HepG2 (cell line): ENCODE measurements at regions not wholly inside any gene's neighbourhood (a gene's known extent, or its start where the extent isn't known, plus 50 kb on each side); places are given as distances from the start of the nearest gene placed in this dataset.

ENCODE experiments used
- ATAC-seq: fragments of 200-7000 bp; cut with Tn5 transposase; 3 replicates; pipeline ENCODE4 v1.9.1; 2020; ENCODE audit warnings: mild to moderate bottlenecking, moderate library complexity
- BruUV-seq: library from RNA; stranded (reverse); fragments of 400-500 nt; replicated peaks from 2 replicates; lab custom pipeline; 2021; lab: Mats Ljungman, UMichigan
- CTCF ChIA-PET: fragments of 300-600 bp; formaldehyde crosslinking; extraction: SDS; loops from one replicate; lab custom pipeline; 2021; ENCODE audit warnings: low total read pairs, inconsistent platforms, low intra/inter-chr PET ratio; lab: Yijun Ruan, JAX
- POLR2A ChIA-PET: fragments of 350-600 bp; sonication (Branson Sonifier 250); formaldehyde crosslinking; loops from one replicate; lab custom pipeline; 2020; ENCODE audit warnings: antibody characterized with exemption, inconsistent platforms; lab: Yijun Ruan, JAX
- DNase-seq: peaks from one replicate; pipeline ENCODE4 v3.0.0-alpha.2; 2015; ENCODE audit warnings: low spot score
- FAIRE-seq: peaks from 3 replicates; lab custom pipeline; 2011; peaks lifted over from hg19 to GRCh38; lab: Jason Lieb, UNC
- H2AFZ ChIP-seq: one replicate; pipeline ENCODE4 v1.6.1; 2011; ENCODE audit warnings: low read length, inconsistent platforms
- H3K27ac ChIP-seq: fragments of 300-600 bp; 3 replicates; pipeline ENCODE4 v1.8.0; 2011; ENCODE audit warnings: mixed run types, mild to moderate bottlenecking, mixed read lengths, low read length, inconsistent platforms; ENCODE audit not compliant: insufficient read depth; ENCODE audit errors: extremely low read length
- H3K27me3 ChIP-seq, 2 experiments: fragments of 200-600 bp in 1 of 2; 2 replicates in 1 of 2; 3 replicates in 1 of 2; pipeline versions ENCODE4 v1.6.0 to v1.8.0; 2011; ENCODE audit warnings: low read length in 2 of 2, mild to moderate bottlenecking in 2 of 2, moderate library complexity in 2 of 2, inconsistent platforms in 1 of 2; ENCODE audit not compliant: insufficient read depth in 2 of 2, control insufficient read depth in 1 of 2
- H3K36me3 ChIP-seq, 2 experiments: fragments of 200-600 bp in 1 of 2; replicated peaks in 1 of 2; 2 replicates in 1 of 2; 3 replicates in 1 of 2; pipeline versions ENCODE4 v1.5.1 to v1.8.0; 2011; ENCODE audit warnings: low read length in 2 of 2, inconsistent platforms in 1 of 2; ENCODE audit not compliant: insufficient read depth in 2 of 2, control insufficient read depth in 1 of 2
- H3K4me1 ChIP-seq: 2 replicates; pipeline ENCODE4 v1.5.1; 2012; ENCODE audit warnings: low read length, inconsistent platforms; ENCODE audit not compliant: insufficient read depth
- H3K4me2 ChIP-seq: 2 replicates; pipeline ENCODE4 v1.6.0; 2011; ENCODE audit warnings: low read depth, low read length, inconsistent platforms
- H3K4me3 ChIP-seq, 3 experiments: fragments of 200-600 bp in 1 of 3; sonication (generic), shearing (Covaris generic) in 1 of 3; replicated peaks in 1 of 3; 2 replicates each; pipeline ENCODE4 v1.5.1; 2011 to 2016; ENCODE audit warnings: low read length in 3 of 3, inconsistent platforms in 2 of 3, low read depth in 2 of 3, mild to moderate bottlenecking in 2 of 3, control low read depth in 1 of 3, mixed read lengths in 1 of 3; ENCODE audit not compliant: insufficient read depth in 1 of 3
- H3K79me2 ChIP-seq: one replicate; pipeline ENCODE4 v1.6.1; 2011; ENCODE audit warnings: low read length, inconsistent platforms; ENCODE audit not compliant: insufficient read depth
- H3K9ac ChIP-seq: 2 replicates; pipeline ENCODE4 v1.6.0; 2011; ENCODE audit warnings: mild to moderate bottlenecking, low read depth, low read length, inconsistent platforms; ENCODE audit not compliant: insufficient read depth
- H3K9me3 ChIP-seq: 2 replicates; pipeline ENCODE4 v1.5.1; 2012; ENCODE audit warnings: mild to moderate bottlenecking, low read length
- H4K20me1 ChIP-seq: 2 replicates; pipeline ENCODE4 v1.6.0; 2011; ENCODE audit warnings: inconsistent platforms, mild to moderate bottlenecking, low read length, moderate library complexity; ENCODE audit not compliant: insufficient read depth
- CREB1 ChIP-seq, 2 experiments: fragments of 450-650 bp in 1 of 2; IDR thresholded peaks; 2 replicates each; pipeline ENCODE4 v1.6.1; 2016 to 2017; ENCODE audit warnings: control low read depth in 1 of 2, mild to moderate bottlenecking in 1 of 2, missing compliant biosample characterization in 1 of 2, missing genetic modification characterization in 1 of 2
- REL ChIP-seq: sonication (generic); formaldehyde crosslinking; conservative IDR thresholded peaks from 2 replicates; pipeline ENCODE4 v1.8.0; 2022; ENCODE audit warnings: mild to moderate bottlenecking, missing genetic modification reagents, moderate library complexity
- SMC3 ChIP-seq: IDR thresholded peaks from 2 replicates; pipeline ENCODE4 v1.6.1; 2011; ENCODE audit warnings: low read length, improper control_type of control experiment
- STAG1 ChIP-seq: sonication (generic); formaldehyde crosslinking; IDR thresholded peaks from 2 replicates; pipeline ENCODE4 v1.4.0; 2020; ENCODE audit warnings: missing genetic modification reagents
- TEAD2 ChIP-seq: sonication (generic); formaldehyde crosslinking; IDR thresholded peaks from 2 replicates; pipeline ENCODE4 v1.9.0; 2021; ENCODE audit warnings: missing genetic modification reagents
- ZFP82 ChIP-seq: sonication (generic); formaldehyde crosslinking; IDR thresholded peaks from 2 replicates; pipeline ENCODE4 v1.5.1; 2020; ENCODE audit warnings: mild to moderate bottlenecking, missing genetic modification reagents, borderline replicate concordance
- ZNF337 ChIP-seq: sonication (generic); formaldehyde crosslinking; IDR thresholded peaks from 2 replicates; pipeline ENCODE4 v1.5.1; 2020; ENCODE audit warnings: missing genetic modification reagents, low read depth, mild to moderate bottlenecking, borderline replicate concordance
- ZNF430 ChIP-seq: sonication (generic); formaldehyde crosslinking; IDR thresholded peaks from 2 replicates; pipeline ENCODE4 v1.9.0; 2021; ENCODE audit warnings: mild to moderate bottlenecking, missing genetic modification reagents
- ZNF546 ChIP-seq: sonication (generic); formaldehyde crosslinking; conservative IDR thresholded peaks from 2 replicates; pipeline ENCODE4 v1.8.1; 2023; ENCODE audit warnings: mild to moderate bottlenecking, missing genetic modification reagents
- ZNF780A ChIP-seq: sonication (generic); formaldehyde crosslinking; IDR thresholded peaks from 2 replicates; pipeline ENCODE4 v1.8.0; 2022; ENCODE audit warnings: mild to moderate bottlenecking, missing genetic modification reagents, moderate library complexity
- ZSCAN29 ChIP-seq: sonication (generic); formaldehyde crosslinking; conservative IDR thresholded peaks from 2 replicates; pipeline ENCODE4 v1.4.0; 2020; ENCODE audit warnings: mild to moderate bottlenecking, missing genetic modification reagents
- WGBS: methylation state at CpG from one replicate; pipeline ENCODE4 v1.1.6; 2017; ENCODE audit warnings: low lambda C conversion rate; 5-methylcytosine and 5-hydroxymethylcytosine counted together
- in situ Hi-C: cut with HindIII; loops from 2 replicates; pipeline ENCODE4 v1.10.0; 2017; ENCODE audit warnings: low pct_unique_long_range_greater_than_20kb; ENCODE audit not compliant: extremely low pct_ligation_motif_present
- intact Hi-C: fragments of 100-400 bp; cut with micrococcal nuclease; formaldehyde crosslinking; loops from one replicate; pipeline ENCODE4 v1.10.0; 2022; ENCODE audit not compliant: unreplicated experiment
- TF ChIP-seq, protein P1 (sequence below): sonication (generic); formaldehyde crosslinking; IDR thresholded peaks from 2 replicates; pipeline ENCODE4 v1.4.0; 2020; ENCODE audit warnings: missing genetic modification reagents; ENCODE audit errors: not compliant biosample characterization
- TF ChIP-seq, protein P2 (sequence below): sonication (generic); formaldehyde crosslinking; IDR thresholded peaks from 2 replicates; pipeline ENCODE4 v1.4.0; 2020; ENCODE audit warnings: missing genetic modification reagents, low read depth, mild to moderate bottlenecking, borderline replicate concordance
- TF ChIP-seq, protein P3 (sequence below): sonication (generic); formaldehyde crosslinking; IDR thresholded peaks from 2 replicates; pipeline ENCODE4 v1.5.1; 2020; ENCODE audit warnings: missing genetic modification reagents, mild to moderate bottlenecking, borderline replicate concordance
- TF ChIP-seq, protein P4 (sequence below): sonication (generic); formaldehyde crosslinking; IDR thresholded peaks from 2 replicates; pipeline ENCODE4 v1.8.0; 2022; ENCODE audit warnings: missing genetic modification reagents, mild to moderate bottlenecking, borderline replicate concordance
- TF ChIP-seq, protein P5 (sequence below): sonication (generic); formaldehyde crosslinking; IDR thresholded peaks from 2 replicates; pipeline ENCODE4 v1.5.0; 2020; ENCODE audit warnings: mild to moderate bottlenecking, missing genetic modification reagents, moderate library complexity

DNA sequence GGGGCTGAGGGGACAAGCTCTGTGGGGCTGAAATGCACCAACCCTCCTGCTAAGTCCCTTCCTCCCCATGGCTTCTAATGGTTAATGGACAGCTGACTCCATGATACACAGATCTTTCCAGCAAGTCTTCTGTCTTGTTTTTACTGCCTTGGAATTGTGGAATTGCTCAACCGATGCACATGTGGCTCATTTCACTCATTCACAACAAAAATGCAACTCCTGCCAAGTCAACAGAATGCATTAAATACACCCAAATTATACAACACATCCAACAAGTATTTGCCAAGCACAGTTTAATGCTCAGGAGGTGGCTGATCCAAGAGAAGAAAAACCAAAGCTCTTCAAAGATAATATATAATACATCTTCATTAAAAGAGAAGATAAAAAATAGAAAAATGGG lies 61.9 kb upstream of the PAGE4 start (continued):
- no peak for TF ChIP-seq ZFP82
- no peak for TF ChIP-seq ZSCAN29 (CRISPR knock-in tag)
- TF ChIP-seq ZNF337 (CRISPR knock-in tag) = no peak
- no peak for TF ChIP-seq ZNF430 (CRISPR knock-in tag)
- TF ChIP-seq, protein P1, sequence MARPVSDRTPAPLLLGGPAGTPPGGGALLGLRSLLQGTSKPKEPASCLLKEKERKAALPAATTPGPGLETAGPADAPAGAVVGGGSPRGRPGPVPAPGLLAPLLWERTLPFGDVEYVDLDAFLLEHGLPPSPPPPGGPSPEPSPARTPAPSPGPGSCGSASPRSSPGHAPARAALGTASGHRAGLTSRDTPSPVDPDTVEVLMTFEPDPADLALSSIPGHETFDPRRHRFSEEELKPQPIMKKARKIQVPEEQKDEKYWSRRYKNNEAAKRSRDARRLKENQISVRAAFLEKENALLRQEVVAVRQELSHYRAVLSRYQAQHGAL (CRISPR knock-in tag) = no peak
- TF ChIP-seq, protein P2, sequence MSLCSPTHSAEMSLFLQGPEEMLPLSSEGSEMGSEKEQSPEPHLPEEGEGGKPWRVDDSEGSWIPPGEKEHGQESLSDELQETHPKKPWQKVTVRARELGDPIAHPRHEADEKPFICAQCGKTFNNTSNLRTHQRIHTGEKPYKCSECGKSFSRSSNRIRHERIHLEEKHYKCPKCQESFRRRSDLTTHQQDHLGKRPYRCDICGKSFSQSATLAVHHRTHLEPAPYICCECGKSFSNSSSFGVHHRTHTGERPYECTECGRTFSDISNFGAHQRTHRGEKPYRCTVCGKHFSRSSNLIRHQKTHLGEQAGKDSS (CRISPR knock-in tag) = no peak

DNA sequence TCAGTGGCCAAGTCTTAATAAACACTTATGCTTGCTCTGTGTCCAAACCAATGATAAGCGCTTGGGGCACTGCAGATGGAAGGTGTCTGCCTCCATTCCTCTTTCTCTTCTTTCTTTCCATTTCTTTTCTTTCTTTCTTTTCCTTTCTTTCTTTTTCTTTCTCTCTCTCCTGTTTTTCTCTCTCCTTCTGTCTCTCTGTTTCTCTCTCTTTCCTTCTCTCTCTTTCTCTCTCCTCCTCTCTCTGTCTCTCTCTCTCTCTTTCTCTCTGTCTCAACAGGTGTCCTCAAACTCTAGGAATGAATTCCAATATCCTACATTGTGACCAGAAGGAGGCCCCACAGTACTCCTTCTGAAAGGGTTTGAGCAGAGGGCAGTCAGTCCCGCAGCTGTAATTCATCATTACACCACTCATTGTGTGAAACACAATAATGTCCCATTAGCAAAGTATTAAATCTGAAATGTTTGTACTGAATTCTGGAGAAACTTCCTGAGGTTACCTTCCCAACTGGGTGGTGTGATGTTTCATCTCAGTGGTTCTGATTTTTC lies 66.5 kb upstream of the PAGE1 start:
- H3K4me2 ChIP-seq = no peak overlapping the region
- H3K79me2 ChIP-seq = no peaks in the 10 kb centered on the region
- H3K4me3 ChIP-seq = no peak overlapping the region
- DNase-seq (peak; percentile 7), FAIRE-seq (no peak), ATAC-seq (peak; percentile 26; the same call in 1 of the 3 replicates)
- peaks cover 21% of the 10 kb centered on the region for H3K4me1 ChIP-seq
- no peak overlapping the region for H3K27ac ChIP-seq
- in situ Hi-C loops (loop anchor here (5.0 to 25.0 kb wide), 2 partner anchors 75 to 150 kb away; partner anchors contain the start of gene CLCN5), intact Hi-C loops (no loop called here)
- no peaks in the 10 kb centered on the region for H3K27me3 ChIP-seq
- 68% methylated on average over 2 of the region's 2 CpGs for WGBS
- H2AFZ ChIP-seq = no peak overlapping the region
- ChIA-PET POLR2A (interaction anchor here (0.8 kb wide), 1 partner anchor 50 kb away, joined by 3 read pairs; no protein-coding TSS in a partner anchor), CTCF (interaction anchor here (1.1 to 3.8 kb wide), 2 partner anchors 73 to 76 kb away, joined by 3 to 40 read pairs; no protein-coding TSS in a partner anchor)
- H3K9ac ChIP-seq = no peak overlapping the region
- no peaks in the 10 kb centered on the region for H3K36me3 ChIP-seq
- no peaks in the 10 kb centered on the region for H3K9me3 ChIP-seq
- BruUV-seq = no TSS peak
- H4K20me1 ChIP-seq = no peaks in the 10 kb centered on the region
- no peak for TF ChIP-seq CREB1 (IDR thresholded peaks at IDR 0.05)
- TF ChIP-seq CREB1 (CRISPR knock-in tag; IDR thresholded peaks at IDR 0.05) = no peak
- no peak for TF ChIP-seq TEAD2
- TF ChIP-seq SMC3 = peak; percentile 32; the same call in 1 of the 2 replicates
- TF ChIP-seq ZNF780A (CRISPR knock-in tag) = no peak
- TF ChIP-seq STAG1 (CRISPR knock-in tag) = peak; percentile 64
- TF ChIP-seq ZNF546 (CRISPR knock-in tag) = no peak
- no peak for TF ChIP-seq REL
- TF ChIP-seq, protein P3, sequence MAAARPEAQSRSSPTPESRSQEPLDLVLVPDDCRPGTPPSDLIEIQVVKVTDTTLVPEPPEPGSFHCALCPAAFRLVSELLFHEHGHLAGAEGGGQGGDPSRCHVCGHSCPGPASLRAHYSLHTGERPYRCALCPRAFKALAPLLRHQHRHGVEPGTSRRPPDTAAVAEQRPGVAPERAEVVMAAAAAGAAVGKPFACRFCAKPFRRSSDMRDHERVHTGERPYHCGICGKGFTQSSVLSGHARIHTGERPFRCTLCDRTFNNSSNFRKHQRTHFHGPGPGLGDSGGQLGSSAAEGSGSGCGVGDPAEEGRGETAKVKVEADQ (CRISPR knock-in tag) = no peak
- TF ChIP-seq, protein P4, sequence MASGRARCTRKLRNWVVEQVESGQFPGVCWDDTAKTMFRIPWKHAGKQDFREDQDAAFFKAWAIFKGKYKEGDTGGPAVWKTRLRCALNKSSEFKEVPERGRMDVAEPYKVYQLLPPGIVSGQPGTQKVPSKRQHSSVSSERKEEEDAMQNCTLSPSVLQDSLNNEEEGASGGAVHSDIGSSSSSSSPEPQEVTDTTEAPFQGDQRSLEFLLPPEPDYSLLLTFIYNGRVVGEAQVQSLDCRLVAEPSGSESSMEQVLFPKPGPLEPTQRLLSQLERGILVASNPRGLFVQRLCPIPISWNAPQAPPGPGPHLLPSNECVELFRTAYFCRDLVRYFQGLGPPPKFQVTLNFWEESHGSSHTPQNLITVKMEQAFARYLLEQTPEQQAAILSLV (CRISPR knock-in tag) = no peak
- TF ChIP-seq, protein P5, sequence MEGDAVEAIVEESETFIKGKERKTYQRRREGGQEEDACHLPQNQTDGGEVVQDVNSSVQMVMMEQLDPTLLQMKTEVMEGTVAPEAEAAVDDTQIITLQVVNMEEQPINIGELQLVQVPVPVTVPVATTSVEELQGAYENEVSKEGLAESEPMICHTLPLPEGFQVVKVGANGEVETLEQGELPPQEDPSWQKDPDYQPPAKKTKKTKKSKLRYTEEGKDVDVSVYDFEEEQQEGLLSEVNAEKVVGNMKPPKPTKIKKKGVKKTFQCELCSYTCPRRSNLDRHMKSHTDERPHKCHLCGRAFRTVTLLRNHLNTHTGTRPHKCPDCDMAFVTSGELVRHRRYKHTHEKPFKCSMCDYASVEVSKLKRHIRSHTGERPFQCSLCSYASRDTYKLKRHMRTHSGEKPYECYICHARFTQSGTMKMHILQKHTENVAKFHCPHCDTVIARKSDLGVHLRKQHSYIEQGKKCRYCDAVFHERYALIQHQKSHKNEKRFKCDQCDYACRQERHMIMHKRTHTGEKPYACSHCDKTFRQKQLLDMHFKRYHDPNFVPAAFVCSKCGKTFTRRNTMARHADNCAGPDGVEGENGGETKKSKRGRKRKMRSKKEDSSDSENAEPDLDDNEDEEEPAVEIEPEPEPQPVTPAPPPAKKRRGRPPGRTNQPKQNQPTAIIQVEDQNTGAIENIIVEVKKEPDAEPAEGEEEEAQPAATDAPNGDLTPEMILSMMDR = peak; percentile 58
